ENCODE measurements at regions not wholly inside any gene's neighbourhood (a gene's known extent, or its start where the extent isn't known, plus 50 kb on each side); places are given as distances from the start of the nearest gene placed in this dataset.

DNA sequence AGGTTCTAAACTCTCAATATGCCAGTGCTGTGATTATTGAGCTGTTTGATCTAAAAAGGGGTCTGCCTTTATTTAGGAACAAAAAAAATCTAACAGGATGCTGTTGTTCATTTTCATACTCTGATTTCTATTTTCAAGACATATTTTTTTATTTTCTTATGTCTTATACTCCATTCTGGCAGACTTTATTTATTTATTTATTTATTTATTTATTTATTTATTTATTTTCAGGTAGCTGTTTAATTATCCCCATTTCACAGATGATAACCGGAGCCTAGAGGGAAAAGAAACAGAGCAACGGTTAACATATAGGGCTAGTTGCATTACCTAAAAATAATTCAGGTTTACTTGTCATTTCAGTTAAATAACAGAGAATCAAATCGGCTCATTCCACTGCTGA is 174.4 kb downstream of the CENPF start (continued):
- TF ChIP-seq EZH2 (IDR thresholded peaks at IDR 0.05; ENCODE audit: low read depth, low read length, severe bottlenecking) (no peak), RXRA (IDR thresholded peaks at IDR 0.05; ENCODE audit: insufficient read depth, low read depth, low read length) (no peak), PHF8 (conservative IDR thresholded peaks at IDR 0.05; ENCODE audit: low read depth, low read length) (no peak)
